HCT116 (cell line): ENCODE measurements at regions not wholly inside any gene's neighbourhood (a gene's known extent, or its start where the extent isn't known, plus 50 kb on each side); places are given as distances from the start of the nearest gene placed in this dataset.

Experiments
- ATAC-seq: fragments of 200-7000 bp; cut with Tn5 transposase; 2 replicates; pipeline ENCODE4 v1.9.1; 2020; ENCODE audit warnings: mild to moderate bottlenecking, moderate library complexity
- BruUV-seq: library from RNA; stranded (reverse); fragments of 400-500 nt; replicated peaks from 2 replicates; lab custom pipeline; 2021; lab: Mats Ljungman, UMichigan
- CTCF ChIA-PET: fragments of 300-600 bp; sonication (Branson Sonifier 250); formaldehyde crosslinking; loops from one replicate; lab custom pipeline; 2021; ENCODE audit warnings: antibody characterized with exemption; lab: Charles Lee
- POLR2A ChIA-PET: fragments of 300-600, 350-600 bp; sonication (Branson Sonifier 250); formaldehyde crosslinking; loops from one replicate; lab custom pipeline; 2021; ENCODE audit warnings: antibody characterized with exemption; lab: Charles Lee
- RAD21 ChIA-PET, 2 experiments: fragments of 300-600 bp; sonication (Branson Sonifier 250); formaldehyde crosslinking; loops; one replicate each; lab custom pipeline; 2023; ENCODE audit warnings: low total read pairs in 2 of 2; ENCODE audit not compliant: uncharacterized antibody in 2 of 2, unreplicated experiment in 2 of 2, low non-redundant PET in 1 of 2; lab: Charles Lee
- DNase-seq: peaks from one replicate; pipeline ENCODE4 v3.0.0-alpha.2; 2010; ENCODE audit warnings: low read depth, low spot score
- H2AFZ ChIP-seq: fragments of 200-600 bp; shearing (Covaris generic), sonication (generic); 2 replicates; pipeline ENCODE4 v1.6.1; 2017; ENCODE audit warnings: low read depth, mixed run types, mixed read lengths, antibody characterized with exemption, low read length; ENCODE audit not compliant: poor library complexity, severe bottlenecking
- H3K27ac ChIP-seq: 2 replicates; pipeline ENCODE4 v1.5.1; 2012; ENCODE audit warnings: low read depth, low read length
- H3K27me3 ChIP-seq: fragments of 200-600 bp; sonication (generic); 2 replicates; pipeline ENCODE4 v1.6.1; 2016; ENCODE audit warnings: mixed run types, low read length, mixed read lengths; ENCODE audit not compliant: insufficient read depth
- H3K36me3 ChIP-seq, 2 experiments: fragments of 200-500 bp in 1 of 2; fragments of 200-600 bp in 1 of 2; sonication (Bioruptor generic) in 1 of 2; sonication (generic) in 1 of 2; 2 replicates each; pipeline versions ENCODE4 v1.5.1 to v1.6.1; 2014 to 2016; ENCODE audit warnings: low read length in 2 of 2, inconsistent platforms in 1 of 2, mixed read lengths in 1 of 2, mixed run types in 1 of 2; ENCODE audit not compliant: insufficient read depth in 2 of 2, control insufficient read depth in 1 of 2
- H3K4me1 ChIP-seq, 2 experiments: fragments of 200-600 bp in 1 of 2; sonication (generic) in 1 of 2; 2 replicates each; pipeline versions ENCODE4 v1.5.1 to v1.6.1; 2012 to 2017; ENCODE audit warnings: low read length in 2 of 2, inconsistent platforms in 1 of 2, mild to moderate bottlenecking in 1 of 2, mixed read lengths in 1 of 2, mixed run types in 1 of 2, moderate library complexity in 1 of 2; ENCODE audit not compliant: insufficient read depth in 2 of 2, control insufficient read depth in 1 of 2
- H3K4me2 ChIP-seq: fragments of 200-600 bp; sonication (generic); 2 replicates; pipeline ENCODE4 v1.6.1; 2017; ENCODE audit warnings: mixed run types, low read length, mixed read lengths
- H3K4me3 ChIP-seq, 2 experiments: fragments of 200-600 bp in 1 of 2; sonication (generic) in 1 of 2; replicated peaks in 1 of 2; 2 replicates each; pipeline ENCODE4 v1.5.1; 2011 to 2016; ENCODE audit warnings: low read length in 2 of 2, control low read depth in 1 of 2, low read depth in 1 of 2, mild to moderate bottlenecking in 1 of 2, mixed read lengths in 1 of 2, mixed run types in 1 of 2
- H3K79me2 ChIP-seq: fragments of 200-600 bp; sonication (generic); 2 replicates; pipeline ENCODE4 v1.6.1; 2017; ENCODE audit warnings: mild to moderate bottlenecking, mixed run types, low read length, moderate library complexity, mixed read lengths; ENCODE audit not compliant: insufficient read depth
- H3K9ac ChIP-seq: fragments of 200-600 bp; sonication (generic); 2 replicates; pipeline ENCODE4 v1.6.1; 2016; ENCODE audit warnings: low read length, mixed read lengths
- H3K9me2 ChIP-seq: fragments of 200-600 bp; sonication (generic), shearing (Covaris generic); 2 replicates; pipeline ENCODE4 v1.6.1; 2017; ENCODE audit warnings: mixed run types, mild to moderate bottlenecking, moderate library complexity; ENCODE audit not compliant: insufficient read depth
- H3K9me3 ChIP-seq, 2 experiments: fragments of 200-500 bp in 1 of 2; fragments of 200-600 bp in 1 of 2; sonication (Bioruptor generic) in 1 of 2; sonication (generic) in 1 of 2; 2 replicates each; pipeline ENCODE4 v1.6.1; 2014 to 2017; ENCODE audit warnings: low read length in 2 of 2, mixed read lengths in 2 of 2, inconsistent platforms in 1 of 2, low read depth in 1 of 2, mild to moderate bottlenecking in 1 of 2, mixed run types in 1 of 2, moderate library complexity in 1 of 2; ENCODE audit not compliant: control insufficient read depth in 1 of 2, insufficient read depth in 1 of 2
- H4K20me1 ChIP-seq: fragments of 200-600 bp; sonication (generic), shearing (Covaris generic); 2 replicates; pipeline ENCODE4 v1.6.1; 2017; ENCODE audit warnings: mixed run types, mild to moderate bottlenecking, moderate library complexity; ENCODE audit not compliant: insufficient read depth
- ATF3 ChIP-seq: IDR thresholded peaks from 2 replicates; pipeline ENCODE4 v1.6.1; 2012
- CTCF ChIP-seq, 3 experiments: fragments of 200-600 bp in 1 of 3; sonication (generic) in 1 of 3; IDR thresholded peaks in 2 of 3; conservative IDR thresholded peaks in 1 of 3; 2 replicates each; pipeline ENCODE4 v1.5.1; 2012 to 2017; ENCODE audit warnings: low read depth in 2 of 3, low read length in 2 of 3, antibody characterized with exemption in 1 of 3, borderline replicate concordance in 1 of 3, control low read depth in 1 of 3, mild to moderate bottlenecking in 1 of 3, mixed read lengths in 1 of 3, mixed run types in 1 of 3, moderate library complexity in 1 of 3; ENCODE audit not compliant: insufficient read depth in 1 of 3
- EGR1 ChIP-seq: IDR thresholded peaks from 2 replicates; pipeline ENCODE4 v1.6.1; 2012; ENCODE audit warnings: low read depth
- ELF1 ChIP-seq: IDR thresholded peaks from 2 replicates; pipeline ENCODE4 v1.6.1; 2012; ENCODE audit warnings: low read depth, borderline replicate concordance
- EZH2 ChIP-seq: fragments of 200-600 bp; sonication (generic); IDR thresholded peaks from 2 replicates; pipeline ENCODE4 v1.6.1; 2017; ENCODE audit warnings: antibody characterized with exemption, mixed run types
- EZH2phosphoT487 ChIP-seq: fragments of 200-600 bp; IDR thresholded peaks from 2 replicates; pipeline ENCODE4 v1.6.1; 2018; ENCODE audit warnings: antibody characterized with exemption, borderline replicate concordance
- FOSL1 ChIP-seq: IDR thresholded peaks from 2 replicates; pipeline ENCODE4 v1.6.1; 2012; ENCODE audit warnings: low read depth
- JUND ChIP-seq: IDR thresholded peaks from 2 replicates; pipeline ENCODE4 v1.6.1; 2012
- MAX ChIP-seq: IDR thresholded peaks from 2 replicates; pipeline ENCODE4 v1.6.1; 2012
- POLR2A ChIP-seq: IDR thresholded peaks from 2 replicates; pipeline ENCODE4 v1.7.0; 2011; ENCODE audit warnings: borderline replicate concordance; ENCODE audit not compliant: insufficient read depth, insufficient read length; ENCODE audit errors: extremely low read depth
- RAD21 ChIP-seq: IDR thresholded peaks from 2 replicates; pipeline ENCODE4 v1.6.1; 2012; ENCODE audit warnings: low read depth, mild to moderate bottlenecking
- REST ChIP-seq: IDR thresholded peaks from 2 replicates; pipeline ENCODE4 v1.6.1; 2012; ENCODE audit warnings: low read depth
- SIN3A ChIP-seq: IDR thresholded peaks from 2 replicates; pipeline ENCODE4 v1.6.1; 2012; ENCODE audit warnings: low read depth
- SRF ChIP-seq: IDR thresholded peaks from 2 replicates; pipeline ENCODE4 v1.6.1; 2012; ENCODE audit warnings: low read depth
- YY1 ChIP-seq: IDR thresholded peaks from 2 replicates; pipeline ENCODE4 v1.6.1; 2011; ENCODE audit warnings: low read length, low read depth, moderate library complexity, mild to moderate bottlenecking; ENCODE audit not compliant: insufficient replicate concordance; ENCODE audit errors: extremely low read depth
- ZBTB33 ChIP-seq: IDR thresholded peaks from 2 replicates; pipeline ENCODE4 v1.6.1; 2011; ENCODE audit warnings: mild to moderate bottlenecking, low read length, moderate library complexity; ENCODE audit not compliant: insufficient replicate concordance; ENCODE audit errors: extremely low read depth
- ZFX ChIP-seq: fragments of 450-650 bp; IDR thresholded peaks from 2 replicates; pipeline ENCODE4 v1.6.1; 2017
- intact Hi-C: fragments of 100-400 bp; cut with micrococcal nuclease; formaldehyde crosslinking; loops from 2 replicates; pipeline ENCODE4 v1.10.0; 2022

GRCh38 chr7:89731751-89732445 lies 422.4 kb upstream of the STEAP1 start:
- H3K4me2 ChIP-seq = no peak overlapping the region
- TF ChIP-seq YY1 (no peak), JUND (no peak), EZH2 (no peak), ATF3 (no peak), MAX (no peak), FOSL1 (no peak), ELF1 (no peak), POLR2A (no peak), ZBTB33 (no peak), REST (no peak), EZH2phosphoT487 (no peak), SRF (no peak), RAD21 (no peak), SIN3A (no peak), EGR1 (no peak), CTCF (IDR thresholded peaks at IDR 0.05 in 2 of 3, conservative IDR thresholded peaks at IDR 0.05 in 1 of 3; ENCODE audit: borderline replicate concordance in 1 of 3, insufficient read depth in 1 of 3, low read depth in 2 of 3, low read length in 2 of 3) (no peak), ZFX (no peak)
- no peaks in the 10 kb centered on the region for H3K4me1 ChIP-seq
- ChIA-PET RAD21 (no interaction called here), POLR2A (interaction anchor here (1.0 kb wide), 1 partner anchor 10 kb away, joined by 3 read pairs; no protein-coding TSS in a partner anchor), CTCF (no interaction called here)
- no peak overlapping the region for H2AFZ ChIP-seq
- H3K36me3 ChIP-seq = no peaks in the 10 kb centered on the region
- no TSS peak for BruUV-seq
- intact Hi-C loops = no loop called here
- no peak overlapping the region for H3K4me3 ChIP-seq
- H3K9me2 ChIP-seq = no peaks in the 10 kb centered on the region
- ATAC-seq = no peak
- no peaks in the 10 kb centered on the region for H3K79me2 ChIP-seq
- no peaks in the 10 kb centered on the region for H3K9me3 ChIP-seq
- no peaks in the 10 kb centered on the region for H4K20me1 ChIP-seq
- H3K27me3 ChIP-seq = no peaks in the 10 kb centered on the region
- DNase-seq = no peak
- no peak overlapping the region for H3K9ac ChIP-seq
- H3K27ac ChIP-seq = no peak overlapping the region
